Liver (tissue), 3 donors: ENCODE measurements at regions not wholly inside any gene's neighbourhood (a gene's known extent, or its start where the extent isn't known, plus 50 kb on each side); places are given as distances from the start of the nearest gene placed in this dataset.

Experiments used
- ATF3 ChIP-seq: IDR thresholded peaks from 2 replicates; pipeline ENCODE4 v1.6.1; 2016; ENCODE audit warnings: antibody characterized with exemption
- CTCF ChIP-seq: fragments of 150-350 bp; IDR thresholded peaks from 2 replicates; pipeline ENCODE4 v1.5.1; 2017; ENCODE audit warnings: improper control_type of control experiment, low read depth, low read length; ENCODE audit not compliant: missing input control
- EGR1 ChIP-seq, 2 donors: IDR thresholded peaks; 2 replicates each; pipeline ENCODE4 v1.6.1; 2016 to 2018; ENCODE audit warnings: antibody characterized with exemption in 2 of 2, low read depth in 2 of 2
- GABPA ChIP-seq, 2 donors: IDR thresholded peaks in 1 of 2; conservative IDR thresholded peaks in 1 of 2; 2 replicates each; pipeline ENCODE4 v1.6.1; 2016; ENCODE audit warnings: antibody characterized with exemption in 2 of 2, mild to moderate bottlenecking in 1 of 2, moderate library complexity in 1 of 2
- HNF4G ChIP-seq: IDR thresholded peaks from 2 replicates; pipeline ENCODE4 v1.6.1; 2016; ENCODE audit warnings: antibody characterized with exemption
- JUND ChIP-seq, 2 donors: IDR thresholded peaks; 2 replicates each; pipeline ENCODE4 v1.6.1; 2016; ENCODE audit warnings: antibody characterized with exemption in 2 of 2
- MAX ChIP-seq: IDR thresholded peaks from 2 replicates; pipeline ENCODE4 v1.6.1; 2016; ENCODE audit warnings: antibody characterized with exemption
- NR2F2 ChIP-seq: IDR thresholded peaks from 2 replicates; pipeline ENCODE4 v1.6.1; 2016; ENCODE audit warnings: antibody characterized with exemption
- RAD21 ChIP-seq, 2 donors: IDR thresholded peaks; 2 replicates each; pipeline ENCODE4 v1.6.1; 2016; ENCODE audit warnings: antibody characterized with exemption in 2 of 2, mild to moderate bottlenecking in 2 of 2
- REST ChIP-seq: IDR thresholded peaks from 2 replicates; pipeline ENCODE4 v1.6.1; 2016; ENCODE audit warnings: antibody characterized with exemption, mild to moderate bottlenecking
- SP1 ChIP-seq: IDR thresholded peaks from 2 replicates; pipeline ENCODE4 v1.6.1; 2018; ENCODE audit warnings: antibody characterized with exemption, mild to moderate bottlenecking
- TAF1 ChIP-seq: conservative IDR thresholded peaks from 2 replicates; pipeline ENCODE4 v1.6.1; 2016; ENCODE audit warnings: antibody characterized with exemption, mild to moderate bottlenecking
- YY1 ChIP-seq: IDR thresholded peaks from 2 replicates; pipeline ENCODE4 v1.6.1; 2016; ENCODE audit warnings: antibody characterized with exemption, mild to moderate bottlenecking
- ZBTB33 ChIP-seq: IDR thresholded peaks from 2 replicates; pipeline ENCODE4 v1.6.1; 2016; ENCODE audit warnings: antibody characterized with exemption
- donor health status: healthy.
- donor health status: healthy.

GRCh38 chr1:37317870-37318467 lies 156.4 kb upstream of the ZC3H12A start:
- TF ChIP-seq CTCF (no peak), REST (no peak), NR2F2 (no peak), GABPA (IDR thresholded peaks at IDR 0.05 in 1 of 2, conservative IDR thresholded peaks at IDR 0.05 in 1 of 2) (no peak), RAD21 (IDR thresholded peaks at IDR 0.05) (no peak), TAF1 (no peak), MAX (no peak), SP1 (no peak), JUND (IDR thresholded peaks at IDR 0.05) (no peak), YY1 (no peak), EGR1 (IDR thresholded peaks at IDR 0.05; ENCODE audit: low read depth in 2 of 2) (no peak), HNF4G (no peak), ATF3 (no peak), ZBTB33 (no peak)
